Hepatocyte (in vitro differentiated cells): ENCODE measurements at regions not wholly inside any gene's neighbourhood (a gene's known extent, or its start where the extent isn't known, plus 50 kb on each side); places are given as distances from the start of the nearest gene placed in this dataset.

Experiments
- EZH2phosphoT487 ChIP-seq: fragments of 200-600 bp; sonication (generic); IDR thresholded peaks from one replicate; pipeline ENCODE4 v1.6.1; 2018; ENCODE audit warnings: antibody characterized with exemption, mild to moderate bottlenecking, low read depth, moderate library complexity; ENCODE audit not compliant: unreplicated experiment, severe bottlenecking
- TF ChIP-seq, protein P1 (sequence below): fragments of 200-600 bp; sonication (generic); IDR thresholded peaks from 2 replicates; pipeline ENCODE4 v1.5.1; 2016; ENCODE audit warnings: antibody characterized with exemption, mild to moderate bottlenecking; ENCODE audit not compliant: poor library complexity

GRCh38 chr3:181839916-181840297 is 128.2 kb downstream of the SOX2 start:
- TF ChIP-seq, protein P1, sequence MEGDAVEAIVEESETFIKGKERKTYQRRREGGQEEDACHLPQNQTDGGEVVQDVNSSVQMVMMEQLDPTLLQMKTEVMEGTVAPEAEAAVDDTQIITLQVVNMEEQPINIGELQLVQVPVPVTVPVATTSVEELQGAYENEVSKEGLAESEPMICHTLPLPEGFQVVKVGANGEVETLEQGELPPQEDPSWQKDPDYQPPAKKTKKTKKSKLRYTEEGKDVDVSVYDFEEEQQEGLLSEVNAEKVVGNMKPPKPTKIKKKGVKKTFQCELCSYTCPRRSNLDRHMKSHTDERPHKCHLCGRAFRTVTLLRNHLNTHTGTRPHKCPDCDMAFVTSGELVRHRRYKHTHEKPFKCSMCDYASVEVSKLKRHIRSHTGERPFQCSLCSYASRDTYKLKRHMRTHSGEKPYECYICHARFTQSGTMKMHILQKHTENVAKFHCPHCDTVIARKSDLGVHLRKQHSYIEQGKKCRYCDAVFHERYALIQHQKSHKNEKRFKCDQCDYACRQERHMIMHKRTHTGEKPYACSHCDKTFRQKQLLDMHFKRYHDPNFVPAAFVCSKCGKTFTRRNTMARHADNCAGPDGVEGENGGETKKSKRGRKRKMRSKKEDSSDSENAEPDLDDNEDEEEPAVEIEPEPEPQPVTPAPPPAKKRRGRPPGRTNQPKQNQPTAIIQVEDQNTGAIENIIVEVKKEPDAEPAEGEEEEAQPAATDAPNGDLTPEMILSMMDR, result no peak
- no peak for TF ChIP-seq EZH2phosphoT487
